ENCODE measurements at regions not wholly inside any gene's neighbourhood (a gene's known extent, or its start where the extent isn't known, plus 50 kb on each side); places are given as distances from the start of the nearest gene placed in this dataset.

- TF ChIP-seq CTCF (IDR thresholded peaks at IDR 0.05) (no peak), POLR2AphosphoS5 (IDR thresholded peaks at IDR 0.05) (no peak)
Measured at GRCh38 chr5:73254642-73255041, 81.6 kb downstream of the TMEM174 start.

Measured in breast epithelium (tissue), 3 donors.